A549 (cell line): ENCODE measurements at regions not wholly inside any gene's neighbourhood (a gene's known extent, or its start where the extent isn't known, plus 50 kb on each side); places are given as distances from the start of the nearest gene placed in this dataset.

Source experiments
- ATAC-seq, 2 experiments: fragments of 200-7000 bp in 1 of 2; fragments of >200 bp in 1 of 2; cut with Nextera tagmentation in 1 of 2; cut with Tn5 transposase in 1 of 2; 3 replicates each; pipeline versions ENCODE4 v1.8.0 to v1.9.1; 2018 to 2020; ENCODE audit warnings: mild to moderate bottlenecking in 1 of 2, moderate library complexity in 1 of 2
- CTCF ChIA-PET: fragments of 300-600 bp; sonication (Branson Sonifier 250); formaldehyde crosslinking; extraction: SDS; loops from one replicate; lab custom pipeline; 2021; ENCODE audit warnings: antibody characterized with exemption, inconsistent platforms; lab: Yijun Ruan, JAX
- POLR2A ChIA-PET: fragments of 350-600 bp; formaldehyde crosslinking; extraction: SDS; loops from one replicate; lab custom pipeline; 2021; ENCODE audit warnings: antibody characterized with exemption, inconsistent platforms; lab: Yijun Ruan, JAX
- DNase-seq, 2 experiments: peaks; one replicate each; pipeline versions ENCODE4 v3.0.0 to v3.0.0-alpha.2; 2011 to 2016; ENCODE audit warnings: low read depth in 1 of 2, low spot score in 1 of 2
- FAIRE-seq: peaks from 2 replicates; lab custom pipeline; 2011; peaks lifted over from hg19 to GRCh38; lab: Jason Lieb, UNC
- H3K27ac ChIP-seq, 2 experiments: fragments of >200 bp; sonication (Bioruptor Twin); formaldehyde crosslinking; 3 replicates each; pipeline ENCODE4 v1.5.1; 2016 to 2017
- H3K4me1 ChIP-seq: fragments of >200 bp; sonication (Bioruptor Twin); formaldehyde crosslinking; 3 replicates; pipeline ENCODE4 v1.6.1; 2016
- H3K4me2 ChIP-seq: fragments of >200 bp; sonication (Bioruptor Twin); formaldehyde crosslinking; 3 replicates; pipeline ENCODE4 v1.6.1; 2016
- H3K4me3 ChIP-seq: fragments of >200 bp; sonication (Bioruptor Twin); formaldehyde crosslinking; 3 replicates; pipeline ENCODE4 v1.5.1; 2016
- H3K9me3 ChIP-seq: fragments of >200 bp; sonication (Bioruptor Twin); formaldehyde crosslinking; 3 replicates; pipeline ENCODE4 v1.6.1; 2016
- BCL3 ChIP-seq: fragments of >200 bp; sonication (Bioruptor Twin); formaldehyde crosslinking; IDR thresholded peaks from 3 replicates; pipeline ENCODE4 v1.6.1; 2016
- CEBPB ChIP-seq, 2 experiments: fragments of >200 bp in 1 of 2; sonication (Bioruptor Twin) in 1 of 2; formaldehyde crosslinking in 1 of 2; IDR thresholded peaks; 2 replicates each; pipeline ENCODE4 v1.6.1; 2012 to 2016
- FOSB ChIP-seq: fragments of 250-450 bp; sonication (Bioruptor Pico); IDR thresholded peaks from 2 replicates; pipeline ENCODE4 v1.5.0; 2020; ENCODE audit warnings: mild to moderate bottlenecking, moderate library complexity
- FOXS1 ChIP-seq: fragments of 250-450 bp; sonication (Bioruptor Pico); IDR thresholded peaks from 2 replicates; pipeline ENCODE4 v1.5.0; 2020; ENCODE audit warnings: mild to moderate bottlenecking, moderate library complexity
- HDAC2 ChIP-seq: fragments of 200-600 bp; sonication (generic); IDR thresholded peaks from 2 replicates; pipeline ENCODE4 v1.6.1; 2016
- HOXB5 ChIP-seq: fragments of 250-450 bp; sonication (Bioruptor Pico); IDR thresholded peaks from 2 replicates; pipeline ENCODE4 v1.5.0; 2020; ENCODE audit warnings: mild to moderate bottlenecking, moderate library complexity
- JUN ChIP-seq, 2 experiments: fragments of >200 bp; sonication (Bioruptor Twin); formaldehyde crosslinking; IDR thresholded peaks; 2 replicates in 1 of 2; 3 replicates in 1 of 2; pipeline ENCODE4 v1.6.1; 2016 to 2017
- KDM1A ChIP-seq: fragments of 200-600 bp; sonication (generic); IDR thresholded peaks from 2 replicates; pipeline ENCODE4 v1.6.1; 2016; ENCODE audit warnings: low read depth, mild to moderate bottlenecking
- MAFK ChIP-seq: fragments of 450-650 bp; IDR thresholded peaks from 2 replicates; pipeline ENCODE4 v1.6.1; 2014; ENCODE audit not compliant: partially characterized antibody
- NPAS2 ChIP-seq: fragments of 250-450 bp; sonication (Bioruptor Pico); IDR thresholded peaks from 2 replicates; pipeline ENCODE4 v1.8.0; 2022; ENCODE audit warnings: mild to moderate bottlenecking, moderate library complexity, borderline replicate concordance
- NR3C1 ChIP-seq: fragments of >200 bp; sonication (Bioruptor Twin); formaldehyde crosslinking; IDR thresholded peaks from 3 replicates; pipeline ENCODE4 v1.6.1; 2017
- POLR2AphosphoS2 ChIP-seq: conservative IDR thresholded peaks from 2 replicates; pipeline ENCODE4 v1.6.1; 2012; ENCODE audit warnings: low read length, improper control_type of control experiment, inconsistent platforms
- RFX5 ChIP-seq: fragments of 450-650 bp; IDR thresholded peaks from 2 replicates; pipeline ENCODE4 v1.7.1; 2014; ENCODE audit warnings: antibody characterized with exemption, mild to moderate bottlenecking, moderate library complexity
- SMC3 ChIP-seq: fragments of >200 bp; sonication (Bioruptor Twin); formaldehyde crosslinking; IDR thresholded peaks from 3 replicates; pipeline ENCODE4 v1.6.1; 2018; ENCODE audit warnings: inconsistent platforms
- TFCP2L1 ChIP-seq: fragments of 250-450 bp; sonication (Bioruptor Pico); IDR thresholded peaks from 2 replicates; pipeline ENCODE4 v1.5.0; 2021; ENCODE audit warnings: mild to moderate bottlenecking
- TP53 ChIP-seq: fragments of 250-450 bp; sonication (Bioruptor Pico); IDR thresholded peaks from 2 replicates; pipeline ENCODE4 v1.5.0; 2021; ENCODE audit warnings: mild to moderate bottlenecking, moderate library complexity
- ZC3H11A ChIP-seq: fragments of 450-650 bp; IDR thresholded peaks from 2 replicates; pipeline ENCODE4 v1.6.1; 2014; ENCODE audit warnings: antibody characterized with exemption, mild to moderate bottlenecking
- WGBS: methylation state at CpG from one replicate; pipeline ENCODE4 v1.1.6; 2017; ENCODE audit errors: missing lambda C conversion rate; 5-methylcytosine and 5-hydroxymethylcytosine counted together
- TF ChIP-seq, protein P1 (sequence below): IDR thresholded peaks from 2 replicates; pipeline ENCODE4 v1.6.1; 2012

DNA sequence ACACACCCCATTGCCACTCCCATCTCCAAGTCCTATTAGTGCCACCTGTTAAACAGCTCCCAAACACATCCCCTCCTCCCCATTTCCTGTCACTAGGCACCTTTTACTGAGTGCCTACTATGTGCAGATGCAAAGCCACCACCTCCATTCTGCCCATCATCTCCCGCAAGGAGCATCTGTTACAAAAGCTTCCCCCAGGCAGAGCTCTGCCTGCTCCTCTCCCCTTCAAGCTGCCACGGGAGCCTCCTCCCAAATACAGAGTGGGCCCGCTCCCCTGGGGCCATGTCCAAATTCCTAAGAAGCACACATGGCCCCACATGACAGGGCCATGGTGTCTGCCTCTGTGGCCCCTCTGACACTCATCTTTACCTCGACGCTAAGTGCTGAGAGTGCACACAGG lies 149.7 kb downstream of the OAT start:
- WGBS = 42% methylated on average over 5 of the region's 5 CpGs
- CTCF ChIA-PET = interaction anchor here (1.0 kb wide), 1 partner anchor 379 kb away, joined by 3 read pairs; no protein-coding TSS in a partner anchor
- TF ChIP-seq, protein P1, sequence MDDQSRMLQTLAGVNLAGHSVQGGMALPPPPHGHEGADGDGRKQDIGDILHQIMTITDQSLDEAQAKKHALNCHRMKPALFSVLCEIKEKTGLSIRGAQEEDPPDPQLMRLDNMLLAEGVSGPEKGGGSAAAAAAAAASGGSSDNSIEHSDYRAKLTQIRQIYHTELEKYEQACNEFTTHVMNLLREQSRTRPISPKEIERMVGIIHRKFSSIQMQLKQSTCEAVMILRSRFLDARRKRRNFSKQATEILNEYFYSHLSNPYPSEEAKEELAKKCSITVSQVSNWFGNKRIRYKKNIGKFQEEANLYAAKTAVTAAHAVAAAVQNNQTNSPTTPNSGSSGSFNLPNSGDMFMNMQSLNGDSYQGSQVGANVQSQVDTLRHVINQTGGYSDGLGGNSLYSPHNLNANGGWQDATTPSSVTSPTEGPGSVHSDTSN = no peak
- no peak for TF ChIP-seq BCL3
- TF ChIP-seq SMC3 = no peak
- TF ChIP-seq NPAS2 (CRISPR knock-in tag) = no peak
- no peak for TF ChIP-seq KDM1A
- no peak for TF ChIP-seq CEBPB (IDR thresholded peaks at IDR 0.05)
- TF ChIP-seq FOSB (CRISPR knock-in tag) = no peak
- TF ChIP-seq TP53 (CRISPR knock-in tag) = no peak
- no peak for TF ChIP-seq ZC3H11A
- TF ChIP-seq TFCP2L1 (CRISPR knock-in tag) = no peak
- TF ChIP-seq HOXB5 (CRISPR knock-in tag) = no peak
- no peak for TF ChIP-seq JUN (IDR thresholded peaks at IDR 0.05)
- DNase-seq = no peak
- H3K4me2 ChIP-seq = no peak overlapping the region
- H3K4me3 ChIP-seq = no peak overlapping the region
- POLR2A ChIA-PET = no interaction called here
- no peak for ATAC-seq
- peaks cover 23% of the 10 kb centered on the region for H3K9me3 ChIP-seq
- no peak for FAIRE-seq
- no peaks in the 10 kb centered on the region for H3K4me1 ChIP-seq
- no peak overlapping the region for H3K27ac ChIP-seq

GRCh38 chr10:124267911-124268549 lies 150.7 kb downstream of the OAT start:
- Histone ChIP-seq H3K4me1 (no peaks in the 10 kb centered on the region), H3K27ac (no peak overlapping the region), H3K9me3 (peaks cover 13% of the 10 kb centered on the region; the same call in 2 of the 3 replicates), H3K4me3 (no peak overlapping the region), H3K4me2 (no peak overlapping the region)
- TF ChIP-seq POLR2AphosphoS2 (no peak), FOXS1 (CRISPR knock-in tag) (no peak), RFX5 (no peak), ZC3H11A (no peak), NR3C1 (no peak), HDAC2 (no peak)
- FAIRE-seq (no peak), DNase-seq (no peak), ATAC-seq (no peak)
- ChIA-PET CTCF (interaction anchor here (1.0 kb wide), 1 partner anchor 12 kb away, joined by 3 read pairs; no protein-coding TSS in a partner anchor), POLR2A (no interaction called here)
- 44% methylated on average over 6 of the region's 6 CpGs for WGBS

DNA sequence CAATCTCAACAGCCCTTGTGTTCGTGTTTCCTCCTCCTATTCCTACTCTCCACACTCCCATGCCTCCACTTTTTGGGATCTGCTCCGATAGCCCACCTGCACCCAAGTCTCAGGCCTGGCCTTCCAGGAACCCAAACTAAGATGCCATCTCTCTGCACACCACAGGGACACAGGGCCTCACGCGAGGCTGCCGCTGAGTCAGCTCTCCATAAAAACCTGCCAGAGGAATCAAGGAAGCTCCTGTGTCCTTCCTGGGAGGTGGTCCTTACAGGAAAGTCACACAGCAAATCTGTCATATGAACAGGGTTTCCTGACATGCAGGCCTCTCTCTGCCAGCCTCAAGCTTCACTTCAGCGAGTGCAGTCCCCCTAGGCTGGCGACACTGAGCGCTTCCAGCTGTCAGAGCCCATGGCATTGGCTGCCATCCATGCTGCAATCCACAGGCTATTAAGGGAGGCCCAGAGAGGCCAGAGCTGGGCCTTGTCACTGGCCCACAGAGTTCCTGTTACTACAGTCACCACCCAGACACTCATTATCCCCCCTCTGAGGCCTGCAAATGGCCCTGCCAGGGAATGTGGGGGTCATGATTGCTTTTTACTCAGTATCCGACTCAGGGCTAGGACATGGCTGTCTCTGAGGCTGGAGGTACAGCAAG lies 151.4 kb downstream of the OAT start:
- ChIA-PET POLR2A (no interaction called here), CTCF (interaction anchor here (1.0 kb wide), 1 partner anchor 12 kb away, joined by 3 read pairs; no protein-coding TSS in a partner anchor)
- ATAC-seq (no peak), FAIRE-seq (no peak), DNase-seq (no peak)
- H3K9me3 ChIP-seq = peaks cover 7% of the 10 kb centered on the region; the same call in 2 of the 3 replicates
- TF ChIP-seq MAFK = peak; percentile 22
- TF ChIP-seq CEBPB (IDR thresholded peaks at IDR 0.05) = no peak
- 80% methylated on average over 8 of the region's 9 CpGs for WGBS
- no peaks in the 10 kb centered on the region for H3K4me1 ChIP-seq
- no peak overlapping the region for H3K4me3 ChIP-seq
- H3K27ac ChIP-seq = no peak overlapping the region
- H3K4me2 ChIP-seq = no peak overlapping the region
